GM19438 (cell line): ENCODE measurements at regions not wholly inside any gene's neighbourhood (a gene's known extent, or its start where the extent isn't known, plus 50 kb on each side); places are given as distances from the start of the nearest gene placed in this dataset.
A peak's percentile ranks its signal among the peaks of the same experiment; 100 is the strongest.

Experiments used
- ATAC-seq: cut with Tn5 transposase; IDR thresholded peaks from one replicate; pipeline ENCODE4 v1.9.1; 2021; ENCODE audit warnings: low read depth; ENCODE audit not compliant: unreplicated experiment

DNA sequence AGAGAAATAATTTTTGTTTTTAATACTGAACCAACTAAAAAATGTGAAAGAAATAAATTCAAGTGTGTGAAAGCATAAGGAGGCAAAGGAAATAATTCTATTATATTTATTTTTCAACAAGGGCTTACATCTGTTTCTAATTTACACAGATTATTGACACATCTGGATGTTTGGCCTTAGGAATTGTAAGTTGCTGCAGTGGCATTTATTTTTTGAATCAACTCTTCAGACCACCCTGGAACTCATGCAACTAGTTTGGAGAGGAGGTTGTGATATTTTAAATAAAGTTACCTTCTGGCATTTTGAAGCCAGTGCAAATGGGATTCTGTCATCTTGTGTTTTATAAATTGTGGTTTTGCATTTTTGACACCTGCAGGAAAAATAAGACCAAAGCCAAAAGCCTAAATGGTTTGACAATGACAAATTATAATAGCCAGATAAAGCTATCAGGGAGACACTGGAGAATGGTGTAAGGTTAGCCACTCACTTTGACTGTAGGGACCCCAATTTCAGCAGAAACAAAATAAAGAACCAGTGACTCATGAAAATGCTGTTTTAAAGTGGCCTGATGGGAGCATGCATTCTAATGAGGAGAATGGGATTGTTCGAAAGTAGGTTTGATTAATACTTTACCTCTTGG, 192.9 kb downstream of the KLF5 start:
- no peak for ATAC-seq

DNA sequence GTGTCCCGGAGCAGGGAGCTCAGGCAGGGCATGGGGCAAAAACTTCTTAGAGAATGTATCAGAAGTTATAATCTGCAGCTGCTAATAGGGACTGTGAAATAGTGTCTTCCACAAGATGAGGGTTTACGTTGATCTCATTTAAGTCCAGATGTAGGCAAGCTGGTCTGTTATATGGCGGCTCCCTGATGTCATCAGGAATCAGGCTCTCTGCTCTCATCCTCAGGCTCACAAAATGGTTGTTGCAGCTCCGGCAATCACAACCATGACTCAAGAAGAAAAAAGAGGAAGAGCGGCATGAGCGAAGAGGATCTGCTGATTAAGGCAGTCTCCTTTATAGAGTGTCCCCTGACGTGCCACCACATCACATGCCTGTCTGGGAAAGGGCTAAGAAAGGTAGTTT, 191.3 kb downstream of the KLF5 start:
- ATAC-seq, result no peak

DNA sequence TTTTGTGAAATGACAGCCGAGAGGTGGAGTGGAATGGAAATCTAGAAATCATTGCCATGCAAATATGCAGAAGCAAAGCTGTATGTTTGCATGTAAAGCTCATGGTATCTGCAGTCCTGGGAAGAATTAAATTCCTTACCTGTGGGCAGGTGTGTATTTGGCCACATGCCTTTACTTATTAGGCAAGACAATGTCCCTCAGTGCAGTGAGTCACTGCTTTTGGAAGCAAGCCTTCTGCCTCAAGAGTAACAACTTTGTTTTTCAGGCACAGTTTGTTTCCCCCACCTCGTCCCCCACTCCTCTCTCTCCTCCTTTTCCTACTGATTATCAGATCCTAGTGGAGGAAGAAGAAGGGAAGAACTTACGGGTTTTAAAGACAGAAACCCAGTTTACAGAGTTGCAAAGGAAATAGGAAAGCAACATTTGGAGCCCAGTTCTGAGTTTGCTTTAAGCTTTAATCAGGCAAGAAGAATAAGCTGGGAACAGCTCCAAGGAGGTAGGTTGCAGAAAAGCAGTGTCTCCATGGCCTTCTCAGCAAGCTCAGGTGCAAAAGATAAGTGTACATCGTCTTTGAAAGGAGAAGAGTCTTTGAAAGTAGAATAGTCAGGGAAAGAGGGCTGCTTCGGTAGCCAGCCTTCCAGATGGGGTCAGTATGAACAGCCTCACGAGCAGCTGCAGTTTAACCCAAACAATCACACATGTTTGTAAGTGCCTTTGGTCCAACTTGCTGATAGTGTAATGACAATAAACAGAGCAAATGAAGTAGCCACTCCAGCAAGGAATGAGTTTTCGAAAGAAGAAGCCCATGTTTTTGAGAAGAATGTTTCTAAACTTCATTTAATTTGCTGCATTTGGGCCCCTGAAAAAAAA, 190.1 kb downstream of the KLF5 start:
- no peak for ATAC-seq

DNA sequence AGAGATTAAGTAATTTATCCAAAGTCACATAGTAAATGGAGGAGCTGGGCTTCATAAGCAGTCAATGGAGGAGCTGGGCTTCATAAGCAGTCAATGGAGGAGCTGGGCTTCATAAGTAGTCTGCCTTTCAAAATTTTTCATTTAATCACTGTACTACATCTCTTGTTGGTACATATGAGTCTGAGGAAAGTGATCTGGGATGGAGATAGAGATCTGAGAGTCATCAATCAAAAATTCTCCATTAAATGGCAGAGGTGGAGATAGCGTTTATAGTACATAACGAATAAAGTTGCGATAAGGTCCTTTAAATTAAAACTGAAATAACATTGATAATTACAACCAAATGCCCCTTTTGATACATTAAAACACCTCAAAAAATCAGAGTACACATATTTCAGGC, 189.3 kb downstream of the KLF5 start:
- no peak for ATAC-seq

DNA sequence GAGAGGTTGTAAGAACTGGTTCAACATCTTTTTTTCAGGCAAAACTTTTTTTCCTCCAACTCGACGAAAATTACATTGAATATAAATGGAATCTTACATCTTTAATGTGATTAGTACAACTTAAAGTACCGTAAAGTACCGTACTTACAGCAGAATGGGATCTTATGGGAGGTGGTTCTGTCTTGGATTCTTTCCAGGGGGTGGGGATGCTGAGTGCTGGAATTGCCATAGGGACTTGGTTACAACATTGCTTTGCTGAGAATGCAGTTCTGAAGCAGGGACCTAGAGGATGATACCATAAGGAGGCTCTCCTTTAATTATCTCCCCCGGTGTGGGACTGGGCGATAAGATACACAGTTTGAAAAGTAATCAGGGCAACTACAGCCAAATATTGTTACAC, 186.4 kb downstream of the KLF5 start:
- ATAC-seq, result no peak

DNA sequence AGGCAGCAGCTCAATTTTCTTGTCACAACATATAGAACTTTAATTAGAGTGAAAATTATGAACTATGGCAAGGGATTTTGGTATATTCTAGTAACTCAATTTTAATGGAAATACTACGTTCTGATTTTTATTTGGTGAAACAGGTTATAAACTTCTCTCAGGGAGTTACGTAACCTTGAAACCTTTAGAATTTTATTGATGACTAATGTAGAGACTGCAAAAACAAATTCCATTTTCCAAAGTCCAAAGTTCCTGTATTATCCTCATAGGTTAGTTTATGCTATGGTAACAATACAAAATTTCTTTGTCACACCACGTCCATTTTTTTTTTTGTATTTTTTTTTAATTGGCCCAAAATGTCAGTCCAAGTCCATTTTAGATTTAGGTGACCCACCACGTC, 185.7 kb downstream of the KLF5 start:
- no peak for ATAC-seq

DNA sequence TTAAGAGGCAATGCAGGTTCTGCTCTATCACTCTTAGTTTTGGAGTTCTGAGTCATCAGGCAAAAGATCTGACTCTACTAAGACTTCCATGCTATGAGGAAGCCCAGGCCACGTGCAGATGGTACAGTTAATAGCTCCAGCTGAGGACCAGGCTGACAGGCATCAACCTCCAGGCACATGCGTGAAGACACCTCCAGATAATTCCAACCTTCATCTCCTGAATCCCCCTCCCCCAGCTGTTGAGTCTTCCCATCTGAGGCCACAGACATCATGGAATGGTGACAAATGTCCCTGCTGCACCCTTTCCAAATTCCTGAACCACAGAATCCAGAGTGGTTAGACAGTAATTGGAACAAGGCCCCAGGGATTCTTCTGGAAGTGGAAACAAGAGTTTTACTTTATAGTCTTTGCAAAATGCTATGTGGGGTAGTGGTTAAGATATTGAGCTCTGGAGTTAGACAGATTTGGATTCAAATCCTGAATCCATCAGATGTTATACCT, 183.8 kb downstream of the KLF5 start:
- no peak for ATAC-seq

DNA sequence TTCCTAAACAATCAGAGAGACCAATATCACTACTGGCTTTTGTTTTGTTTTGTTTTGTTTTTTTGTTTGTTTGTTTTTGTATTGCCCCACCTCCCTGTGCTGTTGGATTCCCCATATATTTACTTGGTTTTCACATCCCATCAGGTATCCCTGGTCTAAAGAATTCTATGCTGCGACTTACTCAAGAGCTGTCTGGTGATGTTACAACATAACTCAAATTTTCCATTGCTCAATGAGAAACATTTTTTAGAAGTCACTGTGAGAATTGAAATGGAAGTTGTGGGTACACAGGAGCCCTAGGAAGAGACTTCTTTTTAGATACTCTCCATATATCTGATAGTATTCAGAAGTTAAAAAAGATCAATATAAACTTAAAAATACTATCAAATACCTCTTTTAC, 181.4 kb downstream of the KLF5 start:
- no peak for ATAC-seq

DNA sequence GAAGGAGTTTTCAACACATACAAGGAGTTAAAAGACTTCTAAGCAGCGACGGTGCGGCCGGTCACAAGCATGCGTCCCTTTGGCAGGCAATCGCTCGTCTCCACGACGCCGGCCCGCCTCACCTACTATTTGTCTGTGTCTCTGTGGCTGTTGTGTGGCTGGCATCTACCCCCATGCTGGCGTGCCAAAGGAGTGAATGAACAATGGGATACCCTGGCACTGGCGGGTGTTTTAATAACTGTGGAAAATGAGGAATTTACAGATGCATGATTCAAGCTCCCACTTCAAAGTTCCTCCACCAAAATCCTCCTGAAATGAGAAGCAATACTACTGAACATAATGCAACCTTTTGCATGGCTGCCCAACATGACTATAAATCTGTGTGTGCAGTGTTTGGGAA, 176.6 kb downstream of the KLF5 start:
- no peak for ATAC-seq

DNA sequence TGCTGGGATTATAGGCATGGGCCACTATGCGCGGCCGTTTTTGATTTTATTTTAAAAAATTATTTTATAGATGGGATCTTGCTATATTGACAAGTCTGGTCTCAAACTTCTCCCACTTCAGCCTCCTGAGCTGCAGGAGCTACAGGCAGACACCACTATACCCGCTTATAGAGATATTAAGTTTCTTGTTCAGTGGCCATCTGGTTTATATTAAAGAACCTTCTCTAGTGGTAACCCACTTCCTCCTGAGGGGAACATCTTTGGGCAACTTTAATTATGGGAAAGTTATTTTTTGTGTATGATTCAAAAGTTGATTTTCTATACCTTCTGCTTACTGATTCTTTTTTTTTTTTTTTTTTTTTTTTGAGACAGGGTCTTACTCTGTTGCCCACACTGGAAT, 172.7 kb downstream of the KLF5 start:
- no peak for ATAC-seq

DNA sequence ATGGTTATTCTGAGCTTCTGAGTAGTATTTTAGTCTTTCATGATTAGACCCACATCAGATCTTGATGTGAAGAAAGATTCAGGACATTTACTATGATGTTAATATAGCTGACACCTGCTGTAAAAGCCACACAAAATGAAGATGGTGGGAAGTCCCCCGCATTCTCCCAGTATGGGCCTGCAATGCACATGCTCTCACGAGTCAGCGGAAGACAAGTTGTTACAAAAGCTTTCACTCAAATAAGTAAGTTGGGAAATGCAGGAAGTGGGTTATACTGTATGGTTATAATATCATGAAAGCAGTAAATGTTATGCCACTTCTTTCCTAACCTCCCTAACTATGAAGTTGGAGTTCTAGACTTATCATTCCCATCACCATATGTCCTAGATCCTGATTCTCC, 171.9 kb downstream of the KLF5 start:
- ATAC-seq, result no peak

DNA sequence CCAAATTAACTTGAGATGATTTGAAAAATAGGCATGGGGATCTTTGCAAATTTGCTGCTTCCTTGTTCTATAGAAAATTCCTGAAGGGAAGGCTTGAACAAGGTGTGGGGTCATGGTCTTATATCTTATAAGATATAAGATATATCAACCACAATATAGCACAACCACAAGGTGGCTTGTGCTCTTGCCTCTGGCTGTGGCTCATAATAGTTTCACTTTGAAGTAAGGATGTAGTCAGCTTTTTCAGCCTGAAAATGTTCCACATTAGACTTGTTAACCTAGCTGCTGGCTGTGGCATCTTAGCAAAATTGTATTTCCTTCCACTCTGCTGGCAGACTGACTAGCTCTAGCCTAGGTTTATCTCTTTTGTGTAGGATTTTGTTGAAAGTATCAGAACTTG, 169.7 kb downstream of the KLF5 start:
- ATAC-seq, result no peak

DNA sequence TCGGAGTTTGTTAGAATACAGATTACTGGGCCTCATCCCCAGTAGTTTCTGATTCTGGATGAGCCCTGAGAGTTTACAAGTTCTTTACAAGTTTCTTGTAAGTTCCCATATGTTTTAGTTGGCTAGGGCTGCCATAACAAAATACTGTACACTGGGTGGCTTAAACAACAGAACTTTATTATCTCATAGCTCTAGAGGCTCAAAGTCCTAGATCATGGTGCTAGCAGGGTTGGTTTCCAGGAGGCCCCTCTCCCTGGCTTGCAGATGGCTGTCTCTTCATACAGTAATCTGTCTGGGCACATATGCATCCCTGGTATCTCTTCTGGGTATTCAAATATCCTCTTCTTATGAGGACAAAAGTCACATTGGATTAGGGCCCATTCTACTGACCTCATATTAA, 167.2 kb downstream of the KLF5 start:
- no peak for ATAC-seq

DNA sequence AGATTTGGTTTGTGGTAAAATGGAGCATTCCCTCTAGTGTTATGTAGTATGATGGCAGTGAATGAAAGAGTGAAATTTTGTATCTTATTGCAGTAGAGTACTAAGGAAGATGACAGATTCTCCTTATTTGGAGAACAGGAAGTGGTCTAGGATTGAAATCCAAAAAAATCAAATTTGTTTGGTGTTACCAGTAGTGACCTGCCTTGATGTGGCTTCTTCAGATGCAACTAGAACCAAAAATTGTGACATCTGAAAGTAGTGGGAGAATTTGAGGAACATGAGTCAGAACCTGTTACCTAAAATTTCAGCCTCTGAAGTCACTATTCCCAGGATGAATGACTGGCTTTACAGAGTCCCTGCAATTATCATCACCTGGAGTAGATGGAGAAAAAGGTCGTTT, 165.9 kb downstream of the KLF5 start:
- ATAC-seq, result no peak

DNA sequence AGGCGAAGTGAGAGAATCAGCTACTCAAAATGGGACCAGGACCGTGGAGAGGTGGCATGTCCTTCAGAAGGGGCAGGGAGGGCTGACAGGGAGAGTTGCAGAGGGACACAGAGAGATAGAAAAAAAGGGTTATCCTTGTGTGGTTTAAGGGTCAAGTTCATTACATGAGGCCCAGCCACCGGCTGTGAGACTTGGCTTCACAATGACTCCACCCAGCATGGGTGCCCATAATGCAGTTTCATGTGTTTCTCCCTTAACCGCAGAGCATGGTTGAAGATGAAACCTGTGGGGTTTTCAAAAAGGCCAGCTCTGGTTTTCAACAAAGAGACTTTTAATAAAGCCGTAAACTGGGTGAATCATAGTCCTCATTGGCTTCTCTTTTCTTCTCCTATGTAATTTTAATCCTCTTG, 164.6 kb downstream of the KLF5 start:
- ATAC-seq, result peak; percentile 76

DNA sequence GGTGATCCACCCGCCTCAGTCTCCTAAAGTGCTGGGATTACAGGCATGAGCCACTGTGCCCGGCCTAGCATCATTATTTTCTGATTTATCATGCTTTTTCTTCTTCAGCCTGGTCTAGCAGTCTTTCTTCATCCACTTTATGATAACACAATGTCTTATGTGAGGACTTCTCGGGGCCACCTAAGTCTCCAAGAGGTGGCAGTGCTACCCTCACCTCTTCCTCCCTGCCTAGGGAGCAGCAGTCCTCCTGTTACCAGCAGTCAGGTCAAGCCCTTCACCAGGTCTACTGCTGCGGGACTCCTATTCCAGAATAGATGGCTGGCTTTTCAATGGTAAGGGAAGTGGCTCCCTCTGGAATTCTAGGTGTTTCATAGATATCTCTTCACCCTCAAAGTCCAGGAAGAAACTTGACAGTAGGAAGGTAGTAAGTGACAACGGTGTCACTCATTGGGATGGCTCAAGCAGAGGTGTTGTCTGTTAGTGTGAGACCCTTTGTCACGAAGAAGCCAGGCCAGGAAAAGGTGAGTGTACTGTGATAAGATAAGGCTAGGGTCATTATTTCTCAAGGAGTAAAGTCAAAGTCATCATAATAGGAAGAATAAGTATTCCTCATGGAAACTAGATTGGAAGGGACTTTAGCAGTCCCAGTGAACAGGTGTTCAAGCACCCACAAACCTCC, 164.0 kb downstream of the KLF5 start:
- no peak for ATAC-seq

DNA sequence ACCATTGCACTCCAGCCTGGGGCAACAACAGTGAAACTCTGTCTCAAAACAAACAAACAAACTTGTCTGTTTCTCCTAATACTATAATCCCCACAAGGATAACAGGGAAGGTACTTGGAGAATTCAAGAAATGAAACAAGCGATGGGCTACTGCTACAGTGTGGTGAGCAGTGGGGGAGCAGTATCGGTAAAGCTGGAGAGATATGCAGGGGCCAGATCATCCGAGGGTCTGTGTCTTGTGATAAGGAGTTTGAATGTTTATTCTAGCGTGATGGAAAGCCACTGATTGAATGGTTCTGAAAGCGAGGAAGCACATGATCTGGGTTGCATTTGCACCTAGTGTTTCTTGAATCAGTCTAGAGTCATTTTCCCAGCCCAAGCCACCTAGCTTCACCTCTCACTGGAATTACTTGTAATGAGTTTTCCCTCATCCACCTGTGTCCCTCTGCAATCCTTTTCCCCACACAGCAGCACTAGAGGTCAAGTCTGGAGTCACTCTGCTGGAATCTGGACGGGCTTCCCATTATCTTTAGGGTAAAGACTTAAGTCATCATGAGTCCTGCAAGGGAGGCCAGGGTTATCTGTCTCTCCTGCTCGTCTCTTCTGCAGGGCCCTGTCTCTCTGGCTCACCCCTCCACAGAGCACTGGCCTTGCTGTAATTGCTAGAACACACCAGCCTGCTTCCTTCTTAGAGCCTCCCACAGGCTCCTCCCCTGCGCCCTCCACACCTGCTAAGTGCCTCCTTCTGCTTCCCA, 162.3 kb downstream of the KLF5 start:
- ATAC-seq, result no peak

DNA sequence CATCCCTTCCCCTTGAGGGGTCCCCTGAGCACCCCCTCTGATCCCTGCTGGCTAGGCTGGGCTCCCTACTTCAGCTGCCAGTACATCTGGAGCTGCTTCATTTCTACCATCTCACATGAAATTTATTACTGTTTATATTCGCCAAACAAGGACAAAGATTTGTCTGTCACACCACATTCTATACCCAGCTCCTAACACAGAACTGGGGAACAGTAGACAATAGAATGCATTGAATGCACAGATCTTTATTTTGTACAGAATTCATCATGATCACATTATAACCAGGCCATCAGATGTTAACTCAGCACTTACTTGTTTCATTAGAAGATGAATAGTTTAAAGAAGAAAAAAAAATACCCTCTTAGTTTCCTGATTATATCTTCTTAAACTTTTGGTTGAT, 159.4 kb downstream of the KLF5 start:
- no peak for ATAC-seq

DNA sequence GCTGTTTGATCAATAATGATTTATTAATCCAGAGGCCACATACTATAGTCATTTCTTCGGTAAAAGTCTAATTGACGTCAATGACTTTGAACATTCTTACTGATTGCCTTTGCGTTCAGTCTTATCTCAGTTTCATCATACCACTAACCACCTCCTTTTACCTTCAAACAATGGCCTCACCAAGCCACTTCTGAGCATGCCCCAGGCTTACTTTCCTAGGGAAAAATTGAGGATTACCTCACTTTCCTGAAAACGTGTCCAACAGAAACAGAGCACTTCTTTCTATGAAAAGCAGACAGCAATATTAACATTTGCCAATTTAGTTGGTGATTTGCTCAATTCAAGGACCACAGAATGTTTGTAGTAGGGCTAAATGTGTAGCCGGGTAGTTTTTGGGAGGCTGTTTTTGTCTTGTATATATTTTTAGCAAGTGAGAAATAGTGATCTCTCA, 157.6 kb downstream of the KLF5 start:
- no peak for ATAC-seq

DNA sequence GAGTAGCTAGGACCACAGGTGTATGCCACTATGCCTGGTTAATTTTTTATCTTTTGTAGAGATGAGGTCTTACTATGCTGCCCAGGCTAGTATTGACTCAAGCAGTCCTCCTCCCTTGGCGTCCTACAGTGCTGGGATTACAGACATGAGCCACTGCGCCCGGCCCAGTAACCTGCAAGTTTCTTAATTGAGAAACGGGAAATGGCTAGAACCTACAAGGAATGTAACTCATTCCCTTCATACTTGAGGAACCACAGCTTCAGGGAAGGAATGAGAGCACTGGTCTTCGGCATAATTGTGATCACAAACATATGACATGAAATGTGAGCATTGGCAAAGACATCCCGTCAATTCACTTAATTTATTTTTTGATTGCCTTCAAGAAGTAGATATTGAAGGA, 157.0 kb downstream of the KLF5 start:
- no peak for ATAC-seq

DNA sequence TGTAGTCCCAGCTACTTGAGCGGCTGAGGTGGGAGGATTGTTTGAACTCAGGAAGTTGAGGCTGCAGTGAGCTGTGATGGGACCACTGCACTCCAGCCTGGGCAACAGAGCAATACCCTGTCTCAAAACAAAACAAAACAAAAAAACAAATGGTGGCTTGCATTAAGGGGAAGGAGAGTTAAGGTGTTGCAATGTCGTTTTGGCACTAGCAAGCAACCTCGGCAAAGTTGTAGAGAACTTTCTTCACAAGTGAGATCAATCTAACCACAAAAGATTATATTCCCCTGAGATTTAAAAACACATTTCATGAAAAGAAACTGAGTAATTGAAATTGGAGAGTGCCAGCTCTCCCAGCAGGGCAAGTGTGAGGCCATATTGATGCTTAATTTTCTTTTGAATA, 153.7 kb downstream of the KLF5 start:
- no peak for ATAC-seq
